H9 (cell line): ENCODE measurements at regions not wholly inside any gene's neighbourhood (a gene's known extent, or its start where the extent isn't known, plus 50 kb on each side); places are given as distances from the start of the nearest gene placed in this dataset.

Source experiments
- DNase-seq: peaks from one replicate; pipeline ENCODE4 v3.0.0-alpha.2; 2017
- H2AFZ ChIP-seq: one replicate; pipeline ENCODE4 v1.6.1; 2013; ENCODE audit warnings: mild to moderate bottlenecking, low read length, control low read depth, moderate library complexity
- H2AK5ac ChIP-seq: 2 replicates; pipeline ENCODE4 v1.6.1; 2013; ENCODE audit warnings: low read length, control low read depth, mixed read lengths; ENCODE audit not compliant: insufficient read length
- H2BK120ac ChIP-seq: one replicate; pipeline ENCODE4 v1.6.1; 2013; ENCODE audit warnings: low read depth, mild to moderate bottlenecking, low read length, control low read depth, inconsistent platforms; ENCODE audit not compliant: poor library complexity, severe bottlenecking
- H2BK12ac ChIP-seq: 2 replicates; pipeline ENCODE4 v1.6.1; 2013; ENCODE audit warnings: low read length, control low read depth, mixed read lengths, low read depth; ENCODE audit not compliant: insufficient read length
- H2BK15ac ChIP-seq: 2 replicates; pipeline ENCODE4 v1.6.1; 2013; ENCODE audit warnings: low read depth, low read length, control low read depth
- H2BK20ac ChIP-seq: one replicate; pipeline ENCODE4 v1.6.1; 2013; ENCODE audit warnings: low read depth, mild to moderate bottlenecking, low read length, control low read depth, inconsistent platforms; ENCODE audit not compliant: poor library complexity, severe bottlenecking
- H2BK5ac ChIP-seq: 2 replicates; pipeline ENCODE4 v1.6.1; 2013; ENCODE audit warnings: low read length, control low read depth, mixed read lengths; ENCODE audit not compliant: insufficient read length
- H3K14ac ChIP-seq: 2 replicates; pipeline ENCODE4 v1.6.1; 2013; ENCODE audit warnings: low read length, control low read depth; ENCODE audit not compliant: insufficient read depth
- H3K18ac ChIP-seq: 2 replicates; pipeline ENCODE4 v1.6.1; 2013; ENCODE audit warnings: low read depth, mild to moderate bottlenecking, mixed read lengths, low read length, control low read depth; ENCODE audit not compliant: insufficient read length
- H3K23ac ChIP-seq: 2 replicates; pipeline ENCODE4 v1.6.1; 2013; ENCODE audit warnings: low read length, control low read depth, mixed read lengths, low read depth; ENCODE audit not compliant: insufficient read length
- H3K23me2 ChIP-seq: 2 replicates; pipeline ENCODE4 v1.6.1; 2013; ENCODE audit warnings: low read depth, mild to moderate bottlenecking, mixed read lengths, low read length, control low read depth; ENCODE audit not compliant: insufficient read length, poor library complexity, severe bottlenecking
- H3K27ac ChIP-seq: 2 replicates; pipeline ENCODE4 v1.5.1; 2013; ENCODE audit warnings: low read length, control low read depth, mixed read lengths, low read depth; ENCODE audit not compliant: insufficient read length
- H3K27me3 ChIP-seq: 2 replicates; pipeline ENCODE4 v1.6.1; 2013; ENCODE audit warnings: low read length, control low read depth, inconsistent platforms; ENCODE audit not compliant: insufficient read depth
- H3K4ac ChIP-seq: 2 replicates; pipeline ENCODE4 v1.6.1; 2013; ENCODE audit warnings: low read depth, mild to moderate bottlenecking, control low read depth, inconsistent platforms, low read length, moderate library complexity
- H3K4me1 ChIP-seq: 2 replicates; pipeline ENCODE4 v1.6.1; 2013; ENCODE audit warnings: low read length, control low read depth, inconsistent platforms; ENCODE audit not compliant: insufficient read depth
- H3K4me2 ChIP-seq: 2 replicates; pipeline ENCODE4 v1.6.1; 2013; ENCODE audit warnings: low read length, control low read depth, mixed read lengths; ENCODE audit not compliant: insufficient read length, insufficient read depth
- H3K56ac ChIP-seq: 2 replicates; pipeline ENCODE4 v1.6.1; 2013; ENCODE audit warnings: low read depth, mild to moderate bottlenecking, mixed read lengths, low read length, control low read depth; ENCODE audit not compliant: insufficient read length
- H3K79me1 ChIP-seq: 2 replicates; pipeline ENCODE4 v1.6.1; 2013; ENCODE audit warnings: low read depth, mild to moderate bottlenecking, moderate library complexity, low read length, control low read depth, inconsistent platforms; ENCODE audit not compliant: insufficient read depth, poor library complexity, severe bottlenecking
- H3K79me2 ChIP-seq: 2 replicates; pipeline ENCODE4 v1.6.1; 2013; ENCODE audit warnings: low read length, control low read depth, inconsistent platforms; ENCODE audit not compliant: insufficient read depth
- H3K9ac ChIP-seq: 2 replicates; pipeline ENCODE4 v1.6.1; 2013; ENCODE audit warnings: low read length, control low read depth, mixed read lengths; ENCODE audit not compliant: insufficient read length; ENCODE audit errors: extremely low read depth
- H3K9me3 ChIP-seq: one replicate; pipeline ENCODE4 v1.6.1; 2013; ENCODE audit warnings: low read depth, low read length, inconsistent platforms; ENCODE audit not compliant: control insufficient read depth
- H3T11ph ChIP-seq: one replicate; pipeline ENCODE4 v1.6.1; 2013; ENCODE audit warnings: mild to moderate bottlenecking, low read length, control low read depth, inconsistent platforms
- H4K20me1 ChIP-seq: one replicate; pipeline ENCODE4 v1.6.1; 2013; ENCODE audit not compliant: control insufficient read depth, insufficient read length, insufficient read depth
- H4K5ac ChIP-seq: 2 replicates; pipeline ENCODE4 v1.6.1; 2013; ENCODE audit warnings: low read depth, mild to moderate bottlenecking, mixed read lengths, low read length, control low read depth; ENCODE audit not compliant: insufficient read length
- H4K8ac ChIP-seq: replicated peaks from 2 replicates; pipeline ENCODE4 v1.6.1; 2013; ENCODE audit warnings: low read length, control low read depth, mixed read lengths, low read depth; ENCODE audit not compliant: insufficient read length
- H4K91ac ChIP-seq: 2 replicates; pipeline ENCODE4 v1.6.1; 2013; ENCODE audit warnings: low read depth, mild to moderate bottlenecking, moderate library complexity, mixed read lengths, low read length, control low read depth; ENCODE audit not compliant: insufficient read length
- H3K27ac Mint-ChIP-seq, 3 experiments: 2 replicates in 2 of 3; 3 replicates in 1 of 3; pipeline ENCODE4 v1.8.0; 2020 to 2021; ENCODE audit warnings: mixed read lengths in 3 of 3, mild to moderate bottlenecking in 1 of 3, moderate library complexity in 1 of 3
- H3K27me3 Mint-ChIP-seq: 2 replicates; pipeline ENCODE4 v1.8.0; 2021; ENCODE audit warnings: low read depth, mild to moderate bottlenecking, moderate library complexity, mixed read lengths
- H3K36me3 Mint-ChIP-seq, 3 experiments: 2 replicates in 2 of 3; 3 replicates in 1 of 3; pipeline ENCODE4 v1.8.0; 2020 to 2021; ENCODE audit warnings: low read depth in 3 of 3, mixed read lengths in 3 of 3; ENCODE audit not compliant: insufficient read depth in 1 of 3
- H3K4me1 Mint-ChIP-seq, 2 experiments: 2 replicates each; pipeline ENCODE4 v1.8.0; 2020; ENCODE audit warnings: mixed read lengths in 2 of 2
- H3K4me3 Mint-ChIP-seq, 2 experiments: 2 replicates in 1 of 2; 3 replicates in 1 of 2; pipeline ENCODE4 v1.8.0; 2020 to 2021; ENCODE audit warnings: mild to moderate bottlenecking in 2 of 2, mixed read lengths in 2 of 2, moderate library complexity in 1 of 2
- H3K9me3 Mint-ChIP-seq, 2 experiments: 2 replicates in 1 of 2; 3 replicates in 1 of 2; pipeline ENCODE4 v1.8.0; 2020; ENCODE audit warnings: mild to moderate bottlenecking in 2 of 2, mixed read lengths in 2 of 2, moderate library complexity in 1 of 2
- CTCF ChIP-seq: fragments of 200-600 bp; sonication (generic); conservative IDR thresholded peaks from 3 replicates; pipeline ENCODE4 v1.8.0; 2021; ENCODE audit warnings: antibody characterized with exemption, mild to moderate bottlenecking
- WGBS: extraction: QIAGEN DNeasy Blood & Tissue Kit; methylation state at CpG from one replicate; pipeline ENCODE4 v1.1.7; 2013; ENCODE audit warnings: missing lambda C conversion rate, low lambda C conversion rate, mixed read lengths; ENCODE audit not compliant: insufficient read length; ENCODE audit errors: extremely low coverage; 5-methylcytosine and 5-hydroxymethylcytosine counted together

DNA sequence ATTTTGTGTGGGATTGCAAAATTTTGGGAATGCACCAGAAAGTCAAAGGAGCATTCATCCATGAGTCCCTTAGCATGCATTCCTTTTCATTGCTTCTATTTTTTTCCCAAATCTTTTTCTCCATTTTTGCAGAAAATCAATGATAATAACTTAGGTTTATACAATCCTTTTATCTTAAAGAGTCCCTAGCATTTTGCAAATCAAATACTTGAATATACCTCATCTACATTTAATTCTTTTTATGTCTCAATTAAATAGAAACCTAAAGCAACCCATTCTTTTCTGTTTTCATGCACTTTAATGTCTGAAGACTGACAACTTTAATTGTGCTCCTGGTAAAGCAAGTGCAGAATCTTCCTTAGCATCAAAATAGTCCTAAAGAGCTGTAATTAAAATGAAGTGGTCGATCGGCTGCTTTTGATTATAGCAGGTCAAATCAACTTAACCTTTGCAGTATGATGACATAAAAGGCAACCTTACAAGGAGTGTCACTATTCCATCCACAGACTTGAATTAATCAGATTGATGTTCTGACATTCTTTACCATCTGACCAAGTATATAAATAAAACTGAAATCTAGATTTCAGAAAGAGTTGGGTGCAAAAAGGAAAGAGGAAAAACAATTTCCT is 168.4 kb downstream of the ALG10B start:
- Histone ChIP-seq H3K27ac (no peak overlapping the region), H2BK12ac (no peak overlapping the region), H4K20me1 (no peaks in the 10 kb centered on the region), H3K4ac (no peak overlapping the region), H2BK120ac (no peak overlapping the region), H3K79me2 (no peaks in the 10 kb centered on the region), H3K9me3 (no peaks in the 10 kb centered on the region), H3K27me3 (no peaks in the 10 kb centered on the region), H3K9ac (no peak overlapping the region), H4K8ac (no peak overlapping the region), H3K18ac (no peak overlapping the region), H3K56ac (no peak overlapping the region), H3K23ac (no peak overlapping the region), H3K14ac (no peak overlapping the region), H3K4me2 (no peak overlapping the region), H2BK20ac (no peak overlapping the region), H4K5ac (no peak overlapping the region), H2BK5ac (no peak overlapping the region), H3K4me1 (no peaks in the 10 kb centered on the region; the same call in 1 of the 2 replicates), H2AFZ (no peak overlapping the region), H2BK15ac (no peak overlapping the region), H3T11ph (no peak overlapping the region), H4K91ac (no peak overlapping the region), H3K23me2 (no peaks in the 10 kb centered on the region), H3K79me1 (no peaks in the 10 kb centered on the region), H2AK5ac (no peak overlapping the region)
- no peaks in the 10 kb centered on the region; a peak in 1 of 7 replicates for H3K36me3 Mint-ChIP-seq
- H3K4me3 Mint-ChIP-seq = no peak overlapping the region; a peak in 1 of 5 replicates
- no peaks in the 10 kb centered on the region for H3K27me3 Mint-ChIP-seq
- H3K27ac Mint-ChIP-seq = no peak overlapping the region
- TF ChIP-seq CTCF = no peak
- WGBS = no CpG with 5 or more reads among the region's 2 CpGs
- DNase-seq = no peak
- no peaks in the 10 kb centered on the region for H3K9me3 Mint-ChIP-seq
- H3K4me1 Mint-ChIP-seq = peaks cover 26 to 35% of the 10 kb centered on the region in 2 experiments
